RWPE2 (cell line): ENCODE measurements at regions not wholly inside any gene's neighbourhood (a gene's known extent, or its start where the extent isn't known, plus 50 kb on each side); places are given as distances from the start of the nearest gene placed in this dataset.

Experiments
- ATAC-seq: fragments of 200-7000 bp; cut with Tn5 transposase; 3 replicates; pipeline ENCODE4 v1.9.1; 2021; ENCODE audit warnings: low read depth
- DNase-seq: peaks from one replicate; pipeline ENCODE4 v3.0.0-alpha.2; 2020; ENCODE audit warnings: low spot score
- H3K27ac ChIP-seq: fragments of 450-650 bp; 2 replicates; pipeline ENCODE4 v1.5.1; 2017; ENCODE audit warnings: mild to moderate bottlenecking; ENCODE audit not compliant: poor library complexity, severe bottlenecking
- H3K27me3 ChIP-seq: fragments of 250-450 bp; sonication (Bioruptor Pico); 2 replicates; pipeline ENCODE4 v1.5.1; 2021; ENCODE audit warnings: mild to moderate bottlenecking, moderate library complexity; ENCODE audit not compliant: insufficient read depth, poor library complexity, severe bottlenecking
- H3K36me3 ChIP-seq: fragments of 250-450 bp; sonication (Bioruptor Pico); 2 replicates; pipeline ENCODE4 v1.5.1; 2020; ENCODE audit warnings: low read depth, mild to moderate bottlenecking, moderate library complexity
- H3K4me1 ChIP-seq: fragments of 250-450 bp; sonication (Bioruptor Pico); 2 replicates; pipeline ENCODE4 v1.5.1; 2021; ENCODE audit warnings: mild to moderate bottlenecking, moderate library complexity; ENCODE audit not compliant: insufficient read depth, poor library complexity, severe bottlenecking
- H3K4me3 ChIP-seq: fragments of 250-450 bp; sonication (Bioruptor Pico); 2 replicates; pipeline ENCODE4 v1.5.1; 2021; ENCODE audit warnings: mild to moderate bottlenecking, moderate library complexity; ENCODE audit not compliant: severe bottlenecking
- H3K9me3 ChIP-seq: fragments of 250-450 bp; sonication (Bioruptor Pico); 2 replicates; pipeline ENCODE4 v1.5.1; 2021; ENCODE audit warnings: mild to moderate bottlenecking, moderate library complexity; ENCODE audit not compliant: severe bottlenecking
- CTCF ChIP-seq: fragments of 450-650 bp; IDR thresholded peaks from one replicate; pipeline ENCODE4 v1.5.1; 2017; ENCODE audit warnings: mild to moderate bottlenecking, moderate library complexity; ENCODE audit not compliant: poor library complexity, severe bottlenecking

- TF ChIP-seq CTCF = no peak
- ATAC-seq = no peak
- Histone ChIP-seq H3K9me3 (no peaks in the 10 kb centered on the region), H3K4me1 (no peaks in the 10 kb centered on the region), H3K27ac (no peak overlapping the region), H3K36me3 (no peaks in the 10 kb centered on the region), H3K27me3 (no peaks in the 10 kb centered on the region), H3K4me3 (no peak overlapping the region)
- DNase-seq = no peak
These were observed 527.5 kb downstream of the HDGFL1 start for GRCh38 chr6:23096876-23097275.

GRCh38 chr6:23097566-23097965 lies 528.2 kb downstream of the HDGFL1 start:
- Histone ChIP-seq H3K4me1 (no peaks in the 10 kb centered on the region), H3K9me3 (no peaks in the 10 kb centered on the region), H3K27ac (no peak overlapping the region), H3K4me3 (no peak overlapping the region), H3K27me3 (no peaks in the 10 kb centered on the region), H3K36me3 (no peaks in the 10 kb centered on the region)
- no peak for DNase-seq
- TF ChIP-seq CTCF = no peak
- no peak for ATAC-seq

GRCh38 chr6:23106951-23107350 lies 537.6 kb downstream of the HDGFL1 start:
- Histone ChIP-seq H3K4me1 (no peaks in the 10 kb centered on the region), H3K27me3 (no peaks in the 10 kb centered on the region), H3K27ac (no peak overlapping the region), H3K4me3 (no peak overlapping the region), H3K36me3 (no peaks in the 10 kb centered on the region), H3K9me3 (no peaks in the 10 kb centered on the region)
- TF ChIP-seq CTCF = no peak
- DNase-seq (no peak), ATAC-seq (no peak)

GRCh38 chr6:23111984-23112383 lies 542.6 kb downstream of the HDGFL1 start:
- TF ChIP-seq CTCF = no peak
- DNase-seq = no peak

GRCh38 chr6:23114812-23115504 lies 545.6 kb downstream of the HDGFL1 start:
- no peak for TF ChIP-seq CTCF
- H3K4me3 ChIP-seq = no peak overlapping the region
- H3K27ac ChIP-seq = no peak overlapping the region
- H3K4me1 ChIP-seq = no peaks in the 10 kb centered on the region
- ATAC-seq (no peak), DNase-seq (no peak)
- H3K9me3 ChIP-seq = no peaks in the 10 kb centered on the region
- no peaks in the 10 kb centered on the region for H3K36me3 ChIP-seq
- H3K27me3 ChIP-seq = no peaks in the 10 kb centered on the region

More at GRCh38 chr6:23111984-23112383, 542.6 kb downstream of the HDGFL1 start:
- Histone ChIP-seq H3K27me3 (no peaks in the 10 kb centered on the region), H3K4me3 (no peak overlapping the region), H3K9me3 (no peaks in the 10 kb centered on the region), H3K36me3 (no peaks in the 10 kb centered on the region), H3K27ac (no peak overlapping the region), H3K4me1 (no peaks in the 10 kb centered on the region)
- no peak for ATAC-seq
